Cardiac fibroblast (primary cell): ENCODE measurements at regions not wholly inside any gene's neighbourhood (a gene's known extent, or its start where the extent isn't known, plus 50 kb on each side); places are given as distances from the start of the nearest gene placed in this dataset.

Source experiments
- DNase-seq, 2 donors: peaks; one replicate each; pipeline versions ENCODE4 v3.0.0 to v3.0.0-alpha.2; 2010; ENCODE audit warnings: low read depth in 2 of 2
- H3K4me3 ChIP-seq, 2 donors: replicated peaks in 1 of 2; 1 replicate in 1 of 2; 2 replicates in 1 of 2; pipeline ENCODE4 v1.5.1; 2011; ENCODE audit warnings: low read depth in 2 of 2, low read length in 2 of 2, mild to moderate bottlenecking in 2 of 2, moderate library complexity in 1 of 2
- TF ChIP-seq, protein P1 (sequence below): IDR thresholded peaks from one replicate; pipeline ENCODE4 v1.5.1; 2011; ENCODE audit warnings: low read depth, mild to moderate bottlenecking, low read length, inconsistent platforms

DNA sequence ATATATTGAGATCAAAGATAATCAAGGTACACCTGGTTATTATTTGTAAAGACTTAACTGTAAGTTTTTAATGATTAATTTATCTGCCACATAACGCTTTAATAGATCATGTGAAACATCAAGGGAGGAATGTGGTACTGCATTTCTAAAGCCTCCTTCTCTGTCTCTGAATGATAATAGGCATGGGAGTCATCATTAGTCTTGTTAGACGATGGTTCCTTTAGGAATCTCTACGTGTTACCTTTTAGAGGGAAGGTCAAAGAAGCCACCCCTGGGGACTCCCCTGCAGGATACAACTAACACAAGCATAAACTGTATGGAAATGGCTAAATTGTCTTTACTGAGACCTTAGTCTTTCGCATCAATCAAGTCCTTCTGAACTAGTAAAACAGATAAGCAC lies 173.6 kb upstream of the MCHR2 start:
- DNase-seq: no peak
- TF ChIP-seq, protein P1, sequence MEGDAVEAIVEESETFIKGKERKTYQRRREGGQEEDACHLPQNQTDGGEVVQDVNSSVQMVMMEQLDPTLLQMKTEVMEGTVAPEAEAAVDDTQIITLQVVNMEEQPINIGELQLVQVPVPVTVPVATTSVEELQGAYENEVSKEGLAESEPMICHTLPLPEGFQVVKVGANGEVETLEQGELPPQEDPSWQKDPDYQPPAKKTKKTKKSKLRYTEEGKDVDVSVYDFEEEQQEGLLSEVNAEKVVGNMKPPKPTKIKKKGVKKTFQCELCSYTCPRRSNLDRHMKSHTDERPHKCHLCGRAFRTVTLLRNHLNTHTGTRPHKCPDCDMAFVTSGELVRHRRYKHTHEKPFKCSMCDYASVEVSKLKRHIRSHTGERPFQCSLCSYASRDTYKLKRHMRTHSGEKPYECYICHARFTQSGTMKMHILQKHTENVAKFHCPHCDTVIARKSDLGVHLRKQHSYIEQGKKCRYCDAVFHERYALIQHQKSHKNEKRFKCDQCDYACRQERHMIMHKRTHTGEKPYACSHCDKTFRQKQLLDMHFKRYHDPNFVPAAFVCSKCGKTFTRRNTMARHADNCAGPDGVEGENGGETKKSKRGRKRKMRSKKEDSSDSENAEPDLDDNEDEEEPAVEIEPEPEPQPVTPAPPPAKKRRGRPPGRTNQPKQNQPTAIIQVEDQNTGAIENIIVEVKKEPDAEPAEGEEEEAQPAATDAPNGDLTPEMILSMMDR: no peak
- no peak overlapping the region for H3K4me3 ChIP-seq

DNA sequence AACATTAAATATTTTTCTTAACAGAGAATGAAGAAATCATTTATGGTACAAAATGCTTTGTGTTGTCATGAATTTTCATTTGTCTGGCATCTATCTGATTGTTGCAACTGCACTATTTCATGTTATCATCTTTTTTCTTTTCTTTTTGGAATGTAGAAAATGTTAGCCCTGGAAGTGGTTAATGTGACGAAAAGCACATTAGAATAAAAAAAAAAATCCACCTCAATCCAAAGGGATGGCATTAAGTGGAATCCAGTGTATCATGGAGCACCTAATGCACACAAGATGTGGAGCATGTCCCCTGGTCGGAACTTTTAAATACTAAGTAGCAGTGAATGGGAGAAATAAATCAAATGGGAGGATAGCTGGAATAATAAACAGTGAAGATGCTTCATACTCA lies 172.9 kb upstream of the MCHR2 start:
- no peak overlapping the region for H3K4me3 ChIP-seq
- TF ChIP-seq, protein P1: no peak
- DNase-seq: no peak

DNA sequence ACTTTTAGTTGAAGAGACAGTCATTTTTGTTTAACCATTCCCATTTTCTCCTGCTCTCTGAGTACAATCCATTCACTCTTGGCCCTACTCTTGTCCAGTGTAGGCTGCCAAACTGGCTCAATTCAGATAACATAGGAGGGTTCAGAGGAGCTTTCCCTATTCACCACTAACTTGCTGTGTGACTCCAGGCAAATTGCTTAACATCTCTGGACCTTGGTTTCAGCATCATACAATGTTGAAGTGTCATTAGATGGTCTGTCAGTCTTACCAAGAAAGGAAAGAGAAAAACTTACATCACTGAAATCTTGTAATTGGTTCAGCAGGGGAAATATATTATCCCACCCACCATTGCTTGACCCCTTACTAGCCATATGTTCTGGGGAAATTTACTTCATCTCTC lies 171.4 kb upstream of the MCHR2 start:
- no peak for DNase-seq
- TF ChIP-seq, protein P1: no peak
- H3K4me3 ChIP-seq: no peak overlapping the region

DNA sequence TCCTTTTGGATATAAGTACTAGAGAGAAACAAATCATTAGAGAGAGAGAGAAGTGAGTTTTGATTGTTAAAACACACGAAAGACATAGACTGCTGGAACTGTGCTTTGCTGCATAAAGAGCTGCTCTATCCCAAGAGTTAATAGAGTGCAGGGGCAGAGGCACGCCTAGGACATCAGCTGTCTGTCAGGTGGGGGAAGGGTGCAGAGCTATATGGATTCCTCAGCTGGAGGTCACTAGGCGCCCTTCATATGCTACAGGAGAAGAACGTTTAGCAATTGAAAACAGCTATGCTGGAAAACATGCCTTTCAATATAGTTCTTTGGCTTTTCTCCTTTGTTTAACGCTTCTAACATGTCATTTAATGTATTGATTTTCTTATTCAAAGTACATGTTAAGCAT lies 169.0 kb upstream of the MCHR2 start:
- DNase-seq: no peak
- H3K4me3 ChIP-seq: no peak overlapping the region
- TF ChIP-seq, protein P1: no peak

DNA sequence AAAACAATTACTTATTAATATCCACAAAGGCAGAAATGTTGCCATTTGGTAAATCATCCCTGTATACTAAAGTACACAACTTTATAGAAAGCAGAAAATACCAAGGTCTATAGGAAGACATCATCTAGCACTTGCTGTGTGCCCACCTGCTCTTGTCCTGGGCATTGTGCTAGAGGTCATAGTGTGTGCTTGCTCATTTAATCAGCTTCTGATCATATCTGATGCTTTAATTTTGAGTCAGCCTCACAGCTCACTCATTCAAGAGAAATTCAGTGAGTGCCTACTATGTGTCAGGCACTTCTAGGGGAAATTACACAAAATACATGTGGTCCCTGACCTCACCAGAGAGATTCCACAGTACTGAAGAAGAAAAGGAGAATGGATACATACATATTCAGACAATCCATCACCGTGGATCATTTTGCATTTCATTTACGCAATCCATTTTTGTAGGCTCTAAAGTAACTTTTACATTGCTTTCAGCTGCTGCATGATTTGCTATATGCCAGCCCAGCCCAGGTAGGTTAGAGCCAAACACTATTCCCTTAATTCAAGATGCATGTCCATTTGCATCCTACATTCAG lies 167.9 kb upstream of the MCHR2 start:
- TF ChIP-seq, protein P1: no peak
- H3K4me3 ChIP-seq: no peak overlapping the region
- no peak for DNase-seq

DNA sequence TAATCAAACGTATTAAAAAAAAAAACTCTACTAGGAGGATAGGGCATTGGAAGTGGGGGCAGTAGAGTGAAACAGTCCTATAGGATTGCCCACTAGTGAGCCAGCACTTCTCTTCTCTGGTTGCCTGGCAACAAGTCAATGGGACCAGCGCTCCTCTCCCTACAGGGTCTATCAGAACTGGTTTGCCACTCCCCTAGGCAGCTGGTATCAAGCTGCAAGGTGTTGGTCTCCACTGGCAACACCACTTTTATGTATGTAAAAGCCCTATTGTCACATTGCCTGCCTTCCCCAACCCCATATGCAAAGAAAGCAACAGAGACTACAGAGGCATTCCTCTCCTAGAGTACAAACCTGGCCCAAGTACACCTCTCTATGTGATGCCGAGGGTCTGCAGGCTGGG lies 166.9 kb upstream of the MCHR2 start:
- no peak for DNase-seq
- no peak overlapping the region for H3K4me3 ChIP-seq
- TF ChIP-seq, protein P1: no peak

DNA sequence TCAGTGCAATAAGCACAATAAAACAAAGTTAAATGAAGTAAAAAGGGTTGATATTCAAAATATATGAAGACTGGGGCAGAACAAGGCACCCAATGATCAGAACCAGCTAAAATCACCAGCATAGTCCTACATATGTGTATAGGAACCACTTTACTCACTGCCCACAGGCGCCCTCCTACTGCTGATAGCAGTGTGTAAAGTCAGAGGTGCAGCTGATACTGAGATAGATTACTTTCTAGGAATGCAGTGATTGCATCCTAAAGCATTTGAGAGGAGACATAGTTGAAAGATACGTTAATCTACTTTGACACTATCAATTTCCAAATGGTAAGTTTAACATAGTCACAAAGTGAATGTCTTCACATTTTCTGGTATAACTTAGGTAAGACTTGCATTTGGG lies 161.1 kb upstream of the MCHR2 start:
- no peak overlapping the region for H3K4me3 ChIP-seq
- TF ChIP-seq, protein P1: no peak
- DNase-seq: no peak
